HG03342 (cell line): ENCODE measurements at regions not wholly inside any gene's neighbourhood (a gene's known extent, or its start where the extent isn't known, plus 50 kb on each side); places are given as distances from the start of the nearest gene placed in this dataset.

Source experiments
- ATAC-seq: cut with Tn5 transposase; IDR thresholded peaks from one replicate; pipeline ENCODE4 v1.9.1; 2021; ENCODE audit warnings: mild to moderate bottlenecking, moderate library complexity; ENCODE audit not compliant: unreplicated experiment

DNA sequence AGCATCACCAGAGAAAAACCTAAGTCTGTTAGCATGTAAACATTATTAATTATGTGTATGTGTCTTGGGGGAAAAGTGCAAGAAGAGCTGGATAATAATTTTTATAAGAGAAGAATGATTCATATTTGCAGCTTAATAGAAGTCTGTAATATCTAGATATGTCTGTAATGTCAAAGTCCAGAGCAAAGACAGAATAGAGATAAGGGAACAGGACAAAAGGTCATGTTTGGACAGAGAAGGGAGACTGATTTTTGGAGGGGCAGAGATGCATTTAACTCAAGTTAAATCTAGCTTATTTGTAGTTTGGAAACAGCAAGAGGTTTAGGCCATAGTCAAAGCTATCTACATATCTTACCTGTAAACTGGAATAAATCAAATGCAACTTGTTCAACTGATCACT lies 61.2 kb downstream of the MAGED1 start:
- ATAC-seq: no peak

DNA sequence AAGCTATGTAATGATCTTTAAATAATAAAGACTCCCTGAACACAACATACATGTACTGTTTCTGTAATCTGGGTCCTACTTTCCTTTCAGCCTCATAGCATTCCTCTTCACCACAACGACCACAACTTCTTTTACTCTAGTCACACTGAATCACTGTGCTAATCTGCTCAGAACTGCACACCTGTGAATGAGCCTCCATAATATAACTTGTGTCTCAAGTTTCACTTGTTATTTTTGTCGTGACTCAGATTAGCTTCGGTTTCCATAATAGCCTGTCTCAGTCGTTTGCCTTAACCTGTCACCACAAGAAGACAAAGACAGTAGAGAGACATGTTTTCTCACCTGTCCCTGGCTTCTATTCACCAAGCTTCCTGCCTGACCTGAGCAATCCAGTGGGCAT lies 61.8 kb downstream of the MAGED1 start:
- peak; percentile 90 for ATAC-seq

DNA sequence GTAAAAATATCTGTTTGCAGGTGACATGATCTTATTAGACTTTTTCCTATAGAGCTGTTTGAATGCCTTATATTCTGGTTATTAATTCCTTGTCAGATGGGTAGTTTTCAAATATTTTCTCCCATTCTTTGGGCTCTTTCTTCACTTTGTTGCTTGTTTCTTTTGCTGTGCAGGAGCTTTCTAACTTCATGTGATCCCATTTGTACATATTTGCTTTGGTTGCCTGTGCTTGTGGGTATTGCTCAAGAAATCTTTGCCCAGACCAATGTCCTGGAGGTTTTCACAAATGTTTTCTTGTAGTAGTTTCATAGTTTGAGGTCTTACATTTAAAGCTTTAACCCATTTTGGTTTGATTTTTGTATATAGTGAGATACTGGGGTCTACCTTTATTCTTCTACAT lies 63.0 kb downstream of the MAGED1 start:
- ATAC-seq: no peak

DNA sequence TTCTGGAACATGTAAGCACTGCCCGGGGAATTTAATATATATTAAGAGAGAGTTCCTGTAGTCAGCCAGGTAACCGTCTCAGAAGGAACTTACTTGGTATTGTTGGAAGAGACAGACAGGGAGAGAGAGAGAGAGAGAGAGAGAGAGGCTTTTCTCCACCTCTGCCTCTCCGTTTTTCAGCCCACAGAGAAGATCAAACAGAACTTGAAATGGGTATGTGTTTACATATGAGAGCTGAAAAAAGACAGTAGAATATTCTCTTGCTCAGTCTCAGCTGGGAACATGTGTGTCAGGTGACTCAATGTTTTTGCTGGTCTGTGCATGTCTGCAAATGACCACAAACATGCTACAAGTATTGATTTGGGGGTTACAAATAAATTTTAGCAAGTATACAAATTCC lies 81.9 kb downstream of the MAGED1 start:
- no peak for ATAC-seq

DNA sequence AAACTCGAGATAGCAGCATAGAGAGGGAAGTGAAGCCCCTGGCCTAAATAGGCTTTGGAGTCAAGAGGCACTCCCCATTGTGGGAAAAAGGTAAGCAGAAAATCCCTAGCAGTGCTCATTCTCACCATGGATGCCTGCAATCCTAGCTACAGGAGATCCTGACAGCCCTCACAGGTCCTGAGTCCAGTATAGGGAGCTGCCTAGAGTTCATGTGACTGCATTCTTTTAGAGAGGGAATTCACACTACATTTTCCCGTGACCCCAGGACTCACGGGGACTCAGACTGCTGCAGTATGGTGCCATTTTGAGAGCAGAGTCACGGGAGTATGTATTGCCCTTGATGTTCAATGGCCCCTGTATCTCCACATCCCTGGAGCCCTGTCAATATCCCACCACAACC lies 82.4 kb downstream of the MAGED1 start:
- ATAC-seq: no peak

DNA sequence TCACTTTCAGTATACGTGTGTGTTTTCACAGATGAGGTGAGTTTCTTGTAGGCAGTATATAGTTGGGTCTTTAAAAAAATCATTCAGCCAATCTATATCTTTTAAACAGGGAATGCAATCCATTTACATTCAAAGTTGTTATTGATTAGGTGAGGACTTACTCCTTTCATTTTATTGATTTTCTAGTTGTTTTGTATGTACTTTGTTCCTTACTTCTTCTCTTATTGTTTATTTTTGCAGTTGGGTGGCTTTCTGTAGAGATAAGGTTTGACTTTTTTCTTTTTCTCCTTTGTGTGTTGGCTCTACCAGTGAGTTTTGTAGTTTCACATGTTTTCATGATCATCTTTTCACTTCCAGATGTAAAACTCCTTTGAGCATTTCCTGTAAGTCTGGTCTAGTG lies 83.1 kb downstream of the MAGED1 start:
- ATAC-seq: no peak
